ENCODE measurements at regions not wholly inside any gene's neighbourhood (a gene's known extent, or its start where the extent isn't known, plus 50 kb on each side); places are given as distances from the start of the nearest gene placed in this dataset.

- TF ChIP-seq TAF1 (IDR thresholded peaks at IDR 0.05; ENCODE audit: low read depth) = no peak
- TF ChIP-seq RAD21 (IDR thresholded peaks at IDR 0.05; ENCODE audit: low read depth) = no peak
- TF ChIP-seq CEBPB (IDR thresholded peaks at IDR 0.05) = no peak
These were observed 387.6 kb downstream of the BRINP2 start for GRCh38 chr1:177558372-177558771.
